ENCODE measurements at regions not wholly inside any gene's neighbourhood (a gene's known extent, or its start where the extent isn't known, plus 50 kb on each side); places are given as distances from the start of the nearest gene placed in this dataset.

DNA sequence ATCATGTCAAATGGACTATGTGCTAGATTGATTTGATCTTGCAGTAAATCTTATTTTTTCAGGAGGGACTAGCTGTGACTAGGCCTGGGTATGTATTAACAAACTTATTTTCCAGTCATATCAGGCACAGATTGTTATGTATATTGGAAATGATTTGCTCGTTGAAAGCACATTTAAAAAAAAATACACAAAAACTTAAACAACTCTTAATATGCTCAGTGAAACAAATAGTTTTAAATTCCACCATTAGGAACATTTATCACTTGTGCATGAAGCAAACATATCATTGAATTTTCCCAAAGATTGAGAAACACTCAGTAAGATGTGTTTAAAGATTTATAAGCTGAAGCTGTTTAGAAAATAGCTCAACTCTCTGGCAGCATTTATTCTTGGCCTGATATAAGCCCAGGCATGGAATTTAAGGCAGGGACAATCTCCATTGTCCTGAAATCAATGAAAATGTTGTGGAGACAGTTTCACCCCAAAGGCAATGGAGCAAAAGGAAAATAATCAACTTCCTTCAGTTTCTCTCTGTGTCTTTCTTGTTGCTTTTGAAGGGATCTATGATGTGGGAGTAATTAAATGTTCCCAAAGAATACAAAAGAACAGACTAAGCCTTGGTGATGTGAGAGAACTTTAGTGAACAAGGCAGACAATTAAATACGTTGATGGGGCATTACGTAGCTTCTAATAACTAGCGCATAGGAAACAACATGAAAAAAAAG, 250.3 kb downstream of the GPR37 start:
- DNase-seq (ENCODE audit: extremely low read depth, low read depth, low spot score) = no peak

DNA sequence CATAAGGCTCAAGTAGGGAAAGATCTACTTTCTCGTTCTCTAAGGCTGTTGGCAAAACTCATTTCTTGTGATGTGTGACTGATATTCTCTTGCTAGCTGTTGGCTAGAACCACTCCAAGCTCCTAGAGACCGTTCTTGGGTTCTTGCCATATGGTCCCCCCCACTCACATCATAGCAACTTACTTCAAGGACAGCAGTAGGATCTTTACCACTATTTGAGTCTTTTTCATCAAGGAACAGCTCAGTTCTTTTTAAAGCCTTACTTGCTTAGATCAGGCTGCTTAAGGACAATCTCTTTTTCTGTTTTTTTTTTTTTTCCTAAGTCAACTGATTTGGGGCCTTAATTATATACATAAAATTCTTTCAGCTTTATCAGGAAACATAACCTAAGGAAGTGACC, 251.1 kb downstream of the GPR37 start:
- DNase-seq (ENCODE audit: extremely low read depth, low read depth, low spot score) = no peak

DNA sequence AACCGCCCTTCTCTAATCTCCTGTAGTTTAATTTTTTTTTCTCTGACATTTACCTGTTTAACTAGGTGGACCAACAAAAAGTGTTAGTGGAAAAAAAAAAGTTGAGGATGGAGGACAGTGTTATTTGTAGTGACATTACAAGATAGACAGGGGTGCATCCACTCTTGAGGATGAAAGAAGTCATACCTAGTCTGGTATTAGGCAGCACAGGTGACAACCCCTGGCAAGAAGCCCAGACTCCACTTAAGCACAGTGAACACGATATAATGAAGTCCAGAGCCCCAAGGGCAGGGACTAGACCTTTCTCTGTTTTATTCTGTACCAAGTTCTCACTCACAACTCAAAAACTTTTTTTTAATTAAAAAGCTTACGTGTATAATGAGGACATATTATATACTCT, 268.4 kb downstream of the GPR37 start:
- no peak for DNase-seq (ENCODE audit: extremely low read depth, low read depth, low spot score)

DNA sequence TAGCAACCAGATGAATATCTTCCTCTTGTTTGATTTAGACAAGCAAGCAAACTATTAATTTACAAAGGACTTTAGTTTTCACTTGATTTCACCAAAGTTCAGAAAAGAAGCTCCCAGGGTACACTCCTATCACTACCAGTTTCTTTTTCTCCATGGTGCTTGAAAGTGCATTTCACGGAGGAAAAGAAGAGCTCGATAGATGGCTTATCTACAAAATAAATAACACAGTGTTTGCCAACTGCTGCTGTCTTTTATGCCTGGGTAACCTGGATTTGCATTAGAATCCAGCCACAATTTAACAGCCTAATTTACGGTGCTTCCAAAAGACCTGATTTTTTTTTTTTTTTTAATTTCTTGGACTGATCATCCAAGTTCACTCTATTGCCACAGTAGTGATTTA, 275.7 kb downstream of the GPR37 start:
- no peak for DNase-seq (ENCODE audit: extremely low read depth, low read depth, low spot score)

DNA sequence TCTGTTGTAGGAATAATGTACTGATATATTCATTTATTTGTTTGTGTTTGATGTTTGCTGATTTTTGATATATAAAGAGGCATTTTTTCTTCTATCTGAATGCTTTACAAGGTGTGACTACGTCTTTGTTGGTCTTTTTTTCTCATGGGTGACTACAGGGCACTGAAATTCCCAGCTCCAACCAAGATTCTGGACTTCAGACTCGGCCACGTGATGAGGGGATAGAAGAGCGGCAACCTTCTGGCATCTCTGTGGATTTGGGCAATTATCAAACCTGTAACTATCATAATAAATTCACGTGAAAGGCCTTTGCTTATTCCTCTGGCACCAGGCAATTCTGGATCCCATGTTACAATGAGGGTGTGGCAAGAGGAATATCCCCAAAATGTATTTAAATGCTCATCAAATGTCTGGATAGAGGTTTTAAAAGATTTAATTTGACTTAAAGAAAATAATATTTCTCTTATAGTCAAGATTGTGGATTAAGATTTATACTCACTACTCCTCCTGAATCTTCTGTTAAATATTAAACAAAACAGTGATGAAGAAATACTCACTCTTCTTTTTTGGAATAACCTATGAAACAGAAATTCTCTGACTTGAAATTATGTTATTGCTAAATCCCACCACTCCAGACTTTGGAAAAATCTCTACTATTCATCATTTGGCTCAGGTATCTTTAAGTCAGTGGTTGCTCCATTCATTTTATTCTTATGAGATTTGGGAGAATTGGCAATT, 276.3 kb downstream of the GPR37 start:
- no peak for DNase-seq (ENCODE audit: extremely low read depth, low read depth, low spot score)

DNA sequence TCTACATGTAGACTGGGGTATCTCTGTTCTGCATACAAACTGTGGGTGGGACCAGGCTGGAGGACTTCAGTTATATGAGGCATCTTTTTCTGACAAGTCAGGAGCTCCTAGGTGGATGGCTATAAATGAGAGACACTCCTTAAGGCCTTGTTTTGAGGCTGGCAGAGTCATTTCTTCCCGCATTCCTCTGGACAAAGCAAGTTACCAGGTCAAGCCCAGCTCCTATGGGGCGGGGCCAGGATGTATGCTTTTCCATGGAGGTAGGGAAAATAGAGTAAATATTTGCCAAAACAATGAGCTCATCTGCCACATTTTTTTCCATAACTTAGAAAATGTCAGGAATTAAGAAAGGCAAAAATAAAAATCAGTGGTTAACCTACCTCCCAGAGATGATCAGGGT, 283.4 kb downstream of the GPR37 start:
- DNase-seq (ENCODE audit: extremely low read depth, low read depth, low spot score) = no peak

DNA sequence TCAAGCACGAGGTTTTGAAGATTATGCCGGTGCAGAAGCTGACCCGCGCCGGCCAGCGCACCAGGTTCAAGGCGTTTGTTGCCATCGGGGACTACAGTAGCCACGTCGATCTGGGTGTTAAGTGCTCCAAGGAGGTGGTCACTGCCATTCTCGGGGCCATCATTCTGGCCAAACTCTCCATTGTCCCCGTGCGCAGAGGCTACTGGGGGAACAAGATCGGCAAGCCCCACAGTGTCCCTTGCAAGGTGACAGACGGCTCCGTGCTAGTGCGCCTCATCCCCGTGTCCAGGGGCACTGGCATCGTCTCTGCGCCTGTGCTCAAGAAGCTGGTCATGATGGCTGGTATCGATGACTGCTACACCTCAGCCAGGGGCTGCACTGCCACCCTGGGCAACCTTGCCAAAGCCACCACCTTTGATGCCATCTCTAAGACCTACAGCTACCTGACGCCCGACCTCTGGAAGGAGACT, 284.7 kb downstream of the GPR37 start:
- DNase-seq (ENCODE audit: extremely low read depth, low read depth, low spot score) = no peak

DNA sequence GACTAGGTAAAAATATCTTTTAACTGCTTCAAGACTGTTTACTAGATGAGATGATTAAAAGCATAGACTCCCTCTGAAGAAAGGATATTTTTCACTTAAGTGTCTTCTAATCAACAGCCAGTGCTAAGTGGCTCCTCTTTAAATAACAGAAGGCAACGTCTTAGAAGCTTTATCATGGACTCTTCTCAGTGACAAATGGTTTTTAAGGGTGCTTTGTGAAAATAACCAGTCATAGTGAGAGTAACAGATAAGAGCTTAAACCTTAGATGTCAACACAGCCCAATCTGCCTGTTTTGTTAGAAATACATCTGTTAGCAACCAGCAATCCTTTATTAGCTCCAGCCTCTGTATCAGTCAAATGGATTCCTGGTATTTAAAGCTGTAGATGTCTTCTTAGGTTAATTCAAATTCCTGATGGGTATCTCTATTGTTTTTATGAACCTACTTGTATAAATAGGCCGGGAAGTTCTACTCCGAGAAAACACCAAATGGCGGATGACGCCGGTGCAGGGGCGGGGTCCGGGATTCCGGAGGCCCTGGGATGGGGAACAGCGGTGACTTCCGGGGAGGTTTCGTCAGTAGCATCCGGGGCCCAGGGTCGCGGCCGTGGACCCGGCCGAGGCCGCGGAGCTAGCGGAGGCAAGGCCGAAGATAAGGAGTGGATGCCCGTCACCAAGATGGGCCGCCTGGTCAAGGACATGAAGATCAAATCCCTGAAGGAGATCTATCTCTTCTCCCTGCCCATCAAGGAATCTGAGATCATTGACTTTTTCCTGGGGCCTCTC, 285.4 kb downstream of the GPR37 start:
- no peak for DNase-seq (ENCODE audit: extremely low read depth, low read depth, low spot score)

DNA sequence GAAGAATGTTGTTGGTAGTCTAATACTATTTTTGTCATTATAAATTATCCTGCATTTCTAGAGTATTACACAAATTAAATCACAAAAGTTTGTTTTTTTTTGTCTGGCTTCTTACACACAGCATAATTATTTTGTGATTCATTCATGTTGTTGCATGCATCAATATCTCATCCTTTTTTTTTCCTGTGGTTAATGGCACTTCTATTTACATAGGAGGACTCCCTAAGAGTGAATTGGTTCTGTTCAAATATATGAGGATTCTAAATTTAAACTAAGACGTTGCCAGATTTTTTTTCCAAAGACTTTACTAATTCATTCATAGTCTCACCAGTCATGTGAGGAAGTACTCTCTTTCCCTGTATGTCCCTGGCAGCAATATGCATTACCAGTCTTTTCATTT, 303.3 kb downstream of the GPR37 start:
- no peak for DNase-seq (ENCODE audit: extremely low read depth, low read depth, low spot score)

DNA sequence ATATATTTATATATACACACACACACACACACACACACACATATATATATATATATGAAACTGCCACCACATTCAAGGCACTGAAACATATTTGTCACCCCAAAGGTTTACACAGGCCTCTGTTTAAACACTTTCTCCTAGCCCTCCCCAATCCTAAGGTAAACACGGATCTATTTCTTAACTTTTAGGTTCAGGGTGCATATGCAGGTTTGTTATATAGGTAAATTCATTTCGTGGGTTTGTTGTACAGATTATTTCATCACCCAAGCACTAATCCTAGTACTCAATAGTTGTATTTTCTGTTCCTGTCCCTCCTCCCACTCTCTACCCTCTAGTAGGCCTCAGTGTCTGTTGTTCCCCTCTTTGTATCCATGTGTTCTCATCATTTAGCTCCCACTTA, 305.0 kb downstream of the GPR37 start:
- no peak for DNase-seq (ENCODE audit: extremely low read depth, low read depth, low spot score)

DNA sequence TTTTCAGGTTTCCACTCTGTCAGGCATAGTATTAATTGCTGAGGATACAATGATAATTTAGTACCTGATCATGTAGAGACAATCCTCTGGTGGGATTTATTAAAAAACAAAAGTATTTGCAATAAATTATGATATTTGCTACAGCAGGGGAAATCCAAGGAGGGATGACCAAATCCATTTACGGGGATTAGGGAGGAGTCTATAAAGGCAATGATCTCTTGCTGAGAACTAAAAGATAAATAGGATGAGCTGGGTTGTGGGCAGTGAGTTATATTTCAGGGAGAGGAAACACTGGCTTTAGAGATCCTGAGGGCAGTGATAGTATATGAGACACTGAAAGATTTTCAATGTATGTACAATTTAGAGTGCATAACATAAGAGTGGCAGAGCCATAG, 305.5 kb downstream of the GPR37 start:
- no peak for DNase-seq (ENCODE audit: extremely low read depth, low read depth, low spot score)

DNA sequence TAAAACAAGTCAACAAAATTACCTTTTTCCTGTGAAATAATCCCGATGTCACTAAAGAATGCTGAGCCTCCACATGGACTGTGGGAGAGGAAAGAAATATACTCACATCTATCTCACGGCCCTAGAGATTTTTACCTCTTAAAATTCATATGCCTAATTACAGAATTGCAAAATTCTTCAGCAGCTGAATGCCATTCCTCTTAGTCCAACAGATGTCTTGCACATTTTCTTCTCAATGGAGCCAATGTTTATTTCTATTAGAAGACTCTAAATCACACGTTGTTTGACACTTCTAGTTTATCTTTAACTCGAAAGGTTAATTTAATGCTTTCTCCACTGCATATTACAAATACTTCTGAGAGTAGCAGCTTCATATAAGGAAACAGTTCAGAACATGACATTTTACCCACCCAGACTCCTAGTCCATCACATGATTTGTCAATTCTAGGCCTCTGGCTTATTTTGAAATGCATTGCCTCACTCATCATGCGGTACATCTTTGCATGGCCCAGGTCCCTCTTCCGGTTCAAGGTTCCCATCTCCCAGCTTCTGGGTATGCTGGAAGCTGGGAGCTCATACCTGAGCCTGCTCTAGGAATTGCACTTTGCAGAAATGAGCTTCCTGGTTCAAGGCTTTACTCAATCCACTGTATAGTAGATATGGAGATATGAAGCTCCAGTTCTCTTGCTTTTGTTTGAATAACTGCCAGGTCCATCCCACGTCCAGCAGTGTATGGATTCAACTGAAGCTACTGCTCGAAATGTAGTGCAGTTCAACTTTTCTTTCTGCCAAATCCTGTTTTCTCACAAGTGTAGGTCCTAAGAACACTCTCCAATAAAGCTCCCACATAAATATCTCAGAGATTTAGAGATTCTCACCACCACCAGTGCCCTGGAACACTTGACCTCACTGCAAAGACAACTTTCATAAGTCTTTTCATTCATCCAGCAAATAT, 306.2 kb downstream of the GPR37 start:
- DNase-seq (ENCODE audit: extremely low read depth, low read depth, low spot score) = no peak

DNA sequence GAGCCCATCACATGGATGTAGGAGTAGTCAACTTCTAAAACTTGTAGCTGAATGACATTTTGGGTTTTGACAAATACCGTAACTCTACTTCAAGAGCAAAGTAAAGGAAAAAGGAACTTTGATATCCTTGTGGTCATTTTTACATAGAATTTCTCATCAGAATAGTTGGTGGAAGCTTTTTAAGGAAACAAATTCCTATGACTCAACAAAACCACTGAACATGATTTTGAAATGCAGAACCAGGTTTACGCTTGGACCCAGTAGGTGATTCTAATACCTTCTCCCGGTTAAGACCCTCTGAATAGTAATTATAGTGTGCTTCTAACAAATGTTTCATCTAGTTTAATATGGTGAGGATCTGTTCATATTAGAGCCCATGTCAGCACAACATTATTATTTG, 307.8 kb downstream of the GPR37 start:
- DNase-seq (ENCODE audit: extremely low read depth, low read depth, low spot score) = no peak

DNA sequence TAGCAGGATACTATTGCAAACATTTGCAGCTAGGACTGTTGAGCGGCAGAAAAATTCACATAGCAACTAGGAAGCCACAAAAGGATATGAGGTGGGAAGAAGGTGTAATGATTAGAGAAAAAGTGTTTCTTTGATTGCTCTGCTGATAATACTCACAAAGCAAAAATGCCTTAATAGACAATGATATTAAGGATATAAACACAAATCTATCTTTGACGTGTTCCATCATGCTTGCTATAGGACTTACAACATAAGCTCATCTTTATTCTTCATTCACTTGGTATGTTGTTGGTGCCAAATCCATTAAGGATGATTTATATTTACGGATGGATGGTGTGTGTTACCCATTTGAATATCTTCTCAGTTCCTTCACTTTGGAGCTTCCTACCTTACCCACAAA, 309.3 kb downstream of the GPR37 start:
- no peak for DNase-seq (ENCODE audit: extremely low read depth, low read depth, low spot score)

DNA sequence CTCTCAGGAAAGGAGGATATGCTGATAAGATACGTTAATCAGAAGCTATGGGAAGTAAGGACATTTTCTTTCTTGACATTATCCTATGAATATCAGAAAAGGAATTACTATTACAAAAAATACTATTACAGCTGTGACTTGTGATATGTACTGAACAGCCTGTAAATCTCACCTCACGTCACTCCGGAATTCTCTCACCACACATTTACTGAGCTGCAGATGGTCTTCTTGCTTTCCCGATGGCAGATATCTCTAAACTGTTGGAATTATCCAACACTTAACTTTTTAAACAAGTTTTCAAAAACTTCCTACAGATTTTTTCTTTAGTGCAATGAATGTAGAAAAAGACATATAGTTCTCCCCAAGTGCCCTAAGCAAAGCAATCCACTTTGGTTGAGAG, 313.4 kb downstream of the GPR37 start:
- DNase-seq (ENCODE audit: extremely low read depth, low read depth, low spot score) = no peak

DNA sequence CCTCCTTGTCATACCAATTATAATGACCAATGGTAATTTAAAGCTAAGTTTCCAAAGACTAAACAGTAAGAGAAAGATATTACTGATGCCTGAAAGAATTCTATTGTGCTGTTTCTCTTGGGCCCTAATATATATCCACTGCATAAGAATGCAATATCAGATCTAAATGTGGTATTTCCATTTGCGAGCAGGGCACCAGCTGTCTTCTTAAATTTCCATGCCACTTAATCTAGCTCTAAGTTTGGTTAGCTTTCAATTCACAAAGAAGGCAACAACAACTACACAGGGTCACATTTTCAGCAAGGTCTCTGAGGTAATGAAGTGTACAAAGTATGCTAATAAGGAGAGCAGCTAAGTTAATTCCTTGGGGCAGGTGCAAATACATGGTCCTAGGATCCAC, 315.7 kb downstream of the GPR37 start:
- DNase-seq (ENCODE audit: extremely low read depth, low read depth, low spot score) = no peak

DNA sequence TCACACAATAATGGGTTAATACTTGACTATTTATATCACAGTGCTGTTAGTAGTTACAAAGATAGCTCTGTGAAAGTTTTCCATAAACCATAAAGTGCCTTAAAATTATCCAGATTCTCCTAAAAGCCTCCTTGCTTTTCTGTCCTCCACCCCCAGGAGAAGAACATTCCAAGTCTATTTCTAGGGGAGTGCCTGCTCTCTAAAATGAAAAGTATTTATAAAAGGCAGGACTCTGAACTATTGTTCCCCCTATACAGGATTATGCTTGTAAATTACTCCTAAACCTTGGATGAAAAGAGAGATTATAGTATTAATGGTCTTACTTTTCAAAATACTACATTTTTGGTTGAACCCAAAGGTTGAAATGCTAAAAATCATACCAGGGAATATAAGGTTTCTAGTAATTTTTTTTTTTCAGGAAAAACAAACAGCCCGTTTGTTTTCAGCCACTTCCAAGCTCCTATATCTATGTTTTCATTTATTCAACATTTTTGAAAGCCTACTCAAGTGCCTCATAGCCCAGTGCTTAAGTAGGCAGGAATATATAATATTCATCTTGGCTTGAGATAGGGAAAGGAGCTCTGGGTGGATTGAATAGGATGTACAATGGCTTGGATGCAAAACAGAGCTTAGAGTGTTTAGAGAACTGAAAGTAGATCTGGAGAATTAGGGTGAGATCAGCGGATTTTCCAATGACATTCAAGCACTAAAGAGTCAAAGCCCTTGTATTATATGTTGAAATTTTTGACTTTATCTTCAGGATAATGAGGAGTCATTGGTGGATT, 320.7 kb downstream of the GPR37 start:
- DNase-seq (ENCODE audit: extremely low read depth, low read depth, low spot score) = no peak

DNA sequence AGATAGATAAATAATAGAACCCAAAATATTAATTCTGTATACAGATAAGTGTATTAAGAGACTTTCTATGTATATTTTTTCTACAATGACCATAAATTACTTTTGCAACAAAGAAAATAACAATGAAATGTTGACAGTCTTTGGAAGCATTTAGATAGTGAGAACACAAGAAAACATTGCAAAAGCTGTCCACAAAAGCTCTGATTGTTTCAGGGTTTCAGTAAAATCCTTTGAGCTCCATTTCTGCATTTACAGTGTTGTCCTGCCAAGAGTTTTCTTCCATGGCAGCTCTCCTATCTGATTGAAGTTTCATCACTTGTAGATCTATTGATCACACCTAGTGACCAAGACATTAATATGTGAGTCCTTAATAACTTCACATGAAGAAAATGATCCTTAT, 321.8 kb downstream of the GPR37 start:
- DNase-seq (ENCODE audit: extremely low read depth, low read depth, low spot score) = no peak

DNA sequence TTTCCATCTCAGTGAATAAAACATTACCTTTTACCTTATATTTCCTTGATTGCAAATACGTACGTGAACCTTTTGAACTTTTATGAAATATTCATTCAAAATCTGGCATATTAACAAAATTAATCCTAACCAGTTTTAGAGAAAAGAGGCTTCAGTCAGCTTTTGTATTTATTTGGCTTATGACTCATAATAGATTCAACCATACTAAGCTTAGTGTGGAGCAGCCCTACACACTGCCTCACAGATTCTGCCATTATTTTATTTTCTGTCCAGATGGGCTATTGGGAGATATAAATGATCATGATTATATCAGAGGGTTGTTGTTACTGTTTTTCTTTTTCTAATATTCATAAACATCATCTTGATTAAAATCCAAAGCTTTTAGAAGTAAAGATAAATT, 325.5 kb downstream of the GPR37 start:
- no peak for DNase-seq (ENCODE audit: extremely low read depth, low read depth, low spot score)
